Muscle layer of colon (tissue), 2 donors: ENCODE measurements at regions not wholly inside any gene's neighbourhood (a gene's known extent, or its start where the extent isn't known, plus 50 kb on each side); places are given as distances from the start of the nearest gene placed in this dataset.

Experiments used
- H3K27ac ChIP-seq: one replicate; pipeline ENCODE4 v1.7.0; 2013; ENCODE audit warnings: low read depth, mild to moderate bottlenecking, low read length, moderate library complexity
- H3K27me3 ChIP-seq, 2 donors: one replicate each; pipeline ENCODE4 v1.7.0; 2013; ENCODE audit warnings: low read length in 2 of 2, mild to moderate bottlenecking in 2 of 2; ENCODE audit not compliant: insufficient read depth in 2 of 2, control insufficient read depth in 1 of 2
- H3K36me3 ChIP-seq: one replicate; pipeline ENCODE4 v1.7.0; 2013; ENCODE audit warnings: mild to moderate bottlenecking, low read length; ENCODE audit not compliant: insufficient read depth
- H3K4me1 ChIP-seq: one replicate; pipeline ENCODE4 v1.7.0; 2013; ENCODE audit warnings: mild to moderate bottlenecking, low read length; ENCODE audit not compliant: insufficient read depth
- H3K4me3 ChIP-seq, 2 donors: one replicate each; pipeline ENCODE4 v1.7.0; 2013; ENCODE audit warnings: low read length in 2 of 2, low read depth in 1 of 2, mild to moderate bottlenecking in 1 of 2, moderate library complexity in 1 of 2
- H3K9ac ChIP-seq: one replicate; pipeline ENCODE4 v1.7.0; 2013; ENCODE audit warnings: low read length
- H3K9me3 ChIP-seq: one replicate; pipeline ENCODE4 v1.7.0; 2013; ENCODE audit warnings: mild to moderate bottlenecking, low read length
- donor health status: abdominal sarcoma.
- donor health status: Adenocarcinoma of cecum.

DNA sequence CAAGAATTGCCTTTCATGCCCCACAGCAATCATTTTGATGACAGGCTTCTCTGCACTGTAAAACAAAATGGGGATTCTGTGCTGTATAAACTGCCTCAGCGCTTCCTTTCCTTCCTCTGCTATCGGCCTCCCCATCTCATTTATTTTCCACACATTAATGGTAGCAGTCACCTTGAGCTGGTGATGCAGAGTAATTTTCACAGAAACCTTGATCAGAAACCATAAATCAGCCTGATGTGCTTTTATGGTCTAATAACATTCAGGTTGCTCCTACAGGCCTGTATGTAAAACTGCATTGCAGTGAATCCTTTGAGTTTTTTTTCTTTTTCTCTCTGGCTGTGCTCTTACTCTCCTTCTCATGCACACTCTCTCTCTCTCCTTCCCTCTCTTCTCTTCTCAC, 578.4 kb upstream of the STXBP6 start:
- H3K4me1 ChIP-seq, result no peaks in the 10 kb centered on the region
- H3K27ac ChIP-seq, result no peak overlapping the region
- H3K4me3 ChIP-seq, result no peak overlapping the region
- no peak overlapping the region for H3K9ac ChIP-seq
- no peaks in the 10 kb centered on the region for H3K27me3 ChIP-seq
- H3K9me3 ChIP-seq, result no peaks in the 10 kb centered on the region
- no peaks in the 10 kb centered on the region for H3K36me3 ChIP-seq

DNA sequence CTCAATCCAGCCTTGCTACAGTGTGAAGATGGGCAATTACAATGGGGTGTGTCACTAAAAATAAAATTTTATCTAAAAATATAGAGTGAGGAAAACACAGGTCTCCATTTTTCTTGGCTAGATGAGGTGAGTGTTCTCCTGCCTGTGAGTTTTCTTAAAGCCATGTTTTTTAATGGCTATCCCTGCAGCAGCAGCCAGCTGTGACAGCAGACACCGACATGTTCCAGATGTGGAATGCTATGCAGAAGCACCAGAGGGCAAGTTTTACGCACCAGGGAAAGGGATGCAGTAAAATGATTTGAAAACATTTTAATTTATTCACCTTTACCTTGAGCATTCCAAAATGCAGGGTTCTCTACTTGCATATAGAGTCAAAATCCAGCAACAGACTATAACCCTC, 577.0 kb upstream of the STXBP6 start:
- no peaks in the 10 kb centered on the region for H3K27me3 ChIP-seq
- H3K36me3 ChIP-seq, result no peaks in the 10 kb centered on the region
- no peaks in the 10 kb centered on the region for H3K4me1 ChIP-seq
- H3K4me3 ChIP-seq, result no peak overlapping the region
- no peaks in the 10 kb centered on the region for H3K9me3 ChIP-seq
- H3K27ac ChIP-seq, result no peak overlapping the region
- no peak overlapping the region for H3K9ac ChIP-seq

DNA sequence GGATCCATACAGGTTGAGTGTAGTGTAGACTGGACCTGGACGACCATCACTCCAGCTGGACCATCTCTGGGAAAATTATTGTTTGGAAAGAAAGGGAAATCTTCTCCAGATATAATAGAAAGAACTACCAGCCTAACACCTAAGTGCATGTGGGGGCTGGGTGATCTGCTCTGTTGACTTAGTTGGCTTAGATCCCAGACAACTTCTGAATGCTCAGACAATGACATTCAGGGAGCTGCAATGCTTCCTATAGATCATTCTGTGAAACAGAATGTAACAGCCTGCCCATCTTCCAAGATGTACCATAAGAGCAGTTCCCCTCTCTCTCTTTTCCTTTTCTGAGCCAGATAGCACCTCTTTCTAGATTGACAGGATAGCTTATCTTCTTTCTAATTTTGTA, 572.8 kb upstream of the STXBP6 start:
- Histone ChIP-seq H3K4me3 (no peak overlapping the region), H3K27ac (no peak overlapping the region), H3K4me1 (no peaks in the 10 kb centered on the region), H3K9me3 (no peaks in the 10 kb centered on the region), H3K9ac (no peak overlapping the region), H3K27me3 (no peaks in the 10 kb centered on the region), H3K36me3 (no peaks in the 10 kb centered on the region)

DNA sequence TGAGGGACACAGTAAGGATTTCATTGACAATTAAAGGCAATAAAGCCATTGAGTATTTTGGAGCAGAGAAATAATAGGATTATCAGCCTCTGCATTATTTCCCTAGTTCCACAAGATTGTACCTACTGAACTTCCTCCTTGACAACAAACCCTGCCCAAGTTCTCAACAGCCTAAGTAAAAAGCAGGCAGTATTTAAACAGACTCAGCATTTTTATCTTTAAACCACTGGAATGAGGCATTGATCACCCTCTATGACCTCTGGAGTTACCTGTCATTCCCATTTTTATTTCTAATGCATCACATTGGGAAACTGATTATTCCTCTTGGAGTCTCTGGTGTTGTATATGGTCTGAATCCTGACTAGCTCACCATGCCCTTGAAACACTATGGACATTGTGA, 570.6 kb upstream of the STXBP6 start:
- no peaks in the 10 kb centered on the region for H3K36me3 ChIP-seq
- H3K27ac ChIP-seq, result no peak overlapping the region
- H3K9me3 ChIP-seq, result peaks cover 6% of the 10 kb centered on the region
- no peak overlapping the region for H3K4me3 ChIP-seq
- no peaks in the 10 kb centered on the region for H3K27me3 ChIP-seq
- no peak overlapping the region for H3K9ac ChIP-seq
- H3K4me1 ChIP-seq, result no peaks in the 10 kb centered on the region

DNA sequence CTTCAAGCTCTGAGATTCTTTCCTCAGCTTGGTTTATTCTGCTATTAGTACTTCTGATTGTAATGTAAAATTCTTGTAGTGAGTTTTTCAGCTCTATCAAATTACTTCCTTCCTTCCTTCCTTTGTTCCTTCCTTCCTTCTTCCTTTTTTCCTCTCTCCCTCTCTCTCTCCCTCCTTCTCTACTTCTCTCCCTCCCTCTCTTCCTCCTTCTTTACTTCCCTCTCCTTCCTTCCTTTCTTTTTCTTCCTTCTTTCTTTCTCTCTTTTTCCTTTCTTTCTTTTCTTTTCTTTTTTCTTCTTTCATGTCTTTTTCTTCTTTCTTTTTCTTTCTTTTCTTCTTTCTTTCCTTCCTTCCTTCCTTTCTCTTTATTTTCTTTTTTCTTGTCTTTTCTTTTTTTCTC, 565.2 kb upstream of the STXBP6 start:
- Histone ChIP-seq H3K4me1 (no peaks in the 10 kb centered on the region), H3K27me3 (no peaks in the 10 kb centered on the region), H3K9ac (no peak overlapping the region), H3K27ac (no peak overlapping the region), H3K9me3 (peaks cover 6% of the 10 kb centered on the region), H3K36me3 (no peaks in the 10 kb centered on the region), H3K4me3 (no peak overlapping the region)

- H3K36me3 ChIP-seq, result no peaks in the 10 kb centered on the region
- H3K9me3 ChIP-seq, result no peaks in the 10 kb centered on the region
- no peaks in the 10 kb centered on the region for H3K4me1 ChIP-seq
- H3K27ac ChIP-seq, result no peak overlapping the region
- no peak overlapping the region for H3K9ac ChIP-seq
- no peak overlapping the region for H3K4me3 ChIP-seq
- no peaks in the 10 kb centered on the region for H3K27me3 ChIP-seq
Observed at GRCh38 chr14:25607192-25607591, 557.2 kb upstream of the STXBP6 start.

GRCh38 chr14:25602106-25602505, 552.2 kb upstream of the STXBP6 start:
- H3K4me3 ChIP-seq, result no peak overlapping the region
- no peak overlapping the region for H3K27ac ChIP-seq
- H3K9me3 ChIP-seq, result no peaks in the 10 kb centered on the region
- H3K4me1 ChIP-seq, result no peaks in the 10 kb centered on the region
- H3K36me3 ChIP-seq, result no peaks in the 10 kb centered on the region
- H3K27me3 ChIP-seq, result no peaks in the 10 kb centered on the region
- H3K9ac ChIP-seq, result no peak overlapping the region

DNA sequence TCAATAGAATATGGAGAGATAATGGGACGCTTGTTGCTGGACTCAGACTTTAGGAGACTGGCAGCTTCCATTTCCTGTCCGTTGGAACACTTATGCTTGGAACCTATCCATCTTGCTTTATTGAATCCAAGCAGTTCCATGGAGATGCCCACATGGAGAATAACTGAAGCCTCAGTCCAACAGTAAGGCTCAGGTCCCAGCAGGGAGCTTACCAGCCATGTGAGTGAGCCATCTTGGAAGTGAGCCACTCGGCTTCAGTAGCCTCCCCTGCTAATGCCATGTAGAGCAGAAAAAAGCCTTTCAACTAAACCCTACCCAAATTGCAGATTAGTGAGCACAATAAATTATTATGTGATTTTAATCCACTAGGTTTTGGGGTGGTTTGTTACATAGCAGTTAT, 538.8 kb upstream of the STXBP6 start:
- Histone ChIP-seq H3K27ac (no peak overlapping the region), H3K4me3 (no peak overlapping the region), H3K4me1 (no peaks in the 10 kb centered on the region), H3K36me3 (no peaks in the 10 kb centered on the region), H3K9ac (no peak overlapping the region), H3K9me3 (no peaks in the 10 kb centered on the region), H3K27me3 (no peaks in the 10 kb centered on the region)

DNA sequence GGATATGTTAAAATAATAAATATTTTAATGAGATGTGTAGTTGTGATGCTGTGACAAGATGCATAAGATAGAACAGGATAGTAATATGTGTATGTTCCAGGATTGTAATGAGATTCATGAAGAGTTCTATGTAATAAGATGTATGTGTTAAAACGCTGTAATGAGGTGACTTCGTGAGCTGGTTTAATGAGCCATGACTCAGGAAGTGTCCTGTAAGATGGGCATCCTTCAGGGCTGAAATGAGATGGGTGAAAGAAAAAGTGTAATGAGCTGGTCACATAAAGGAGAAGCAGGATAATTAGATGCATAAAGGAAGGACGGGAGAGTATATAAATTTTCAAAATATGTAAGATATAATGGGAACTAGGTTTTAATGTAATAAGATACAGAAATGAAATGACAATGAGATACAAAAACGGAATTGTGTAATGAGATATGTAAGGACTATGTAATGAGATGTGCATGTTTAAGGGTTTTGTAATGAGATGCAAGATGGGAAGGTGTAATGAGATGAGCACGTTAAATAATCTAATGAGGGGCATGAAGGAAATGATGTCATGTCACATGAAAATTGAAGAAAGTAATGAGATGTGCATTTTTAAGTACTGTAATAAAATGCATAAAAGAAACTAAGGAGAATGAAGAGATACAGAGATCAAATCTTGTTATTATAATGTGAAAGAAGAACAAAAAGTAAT, 524.8 kb upstream of the STXBP6 start:
- H3K9me3 ChIP-seq, result no peaks in the 10 kb centered on the region
- H3K9ac ChIP-seq, result no peak overlapping the region
- no peaks in the 10 kb centered on the region for H3K4me1 ChIP-seq
- H3K27me3 ChIP-seq, result no peaks in the 10 kb centered on the region
- H3K36me3 ChIP-seq, result no peaks in the 10 kb centered on the region
- no peak overlapping the region for H3K27ac ChIP-seq
- no peak overlapping the region for H3K4me3 ChIP-seq

DNA sequence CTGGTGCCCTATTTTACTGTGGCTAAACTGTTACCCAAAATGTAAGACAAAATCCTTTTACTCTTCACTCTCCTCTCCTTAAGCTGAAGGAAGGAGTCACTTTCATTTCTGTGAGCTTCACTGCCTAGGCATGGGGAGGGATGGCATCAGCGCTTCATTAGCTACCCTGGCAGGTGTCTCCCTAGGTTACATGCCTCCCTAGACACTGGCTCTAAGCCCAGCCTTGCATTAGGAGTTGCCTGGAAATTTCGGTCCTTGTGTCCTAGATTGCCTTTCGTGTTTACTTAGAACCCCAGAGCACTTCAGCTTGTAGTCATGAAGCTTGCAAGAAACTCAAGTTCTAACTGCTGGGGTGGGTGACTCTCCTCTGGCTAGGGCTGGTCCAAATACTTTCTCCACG, 520.5 kb upstream of the STXBP6 start:
- Histone ChIP-seq H3K4me1 (no peaks in the 10 kb centered on the region), H3K4me3 (no peak overlapping the region), H3K36me3 (no peaks in the 10 kb centered on the region), H3K9ac (no peak overlapping the region), H3K27ac (no peak overlapping the region), H3K9me3 (no peaks in the 10 kb centered on the region), H3K27me3 (no peaks in the 10 kb centered on the region)

DNA sequence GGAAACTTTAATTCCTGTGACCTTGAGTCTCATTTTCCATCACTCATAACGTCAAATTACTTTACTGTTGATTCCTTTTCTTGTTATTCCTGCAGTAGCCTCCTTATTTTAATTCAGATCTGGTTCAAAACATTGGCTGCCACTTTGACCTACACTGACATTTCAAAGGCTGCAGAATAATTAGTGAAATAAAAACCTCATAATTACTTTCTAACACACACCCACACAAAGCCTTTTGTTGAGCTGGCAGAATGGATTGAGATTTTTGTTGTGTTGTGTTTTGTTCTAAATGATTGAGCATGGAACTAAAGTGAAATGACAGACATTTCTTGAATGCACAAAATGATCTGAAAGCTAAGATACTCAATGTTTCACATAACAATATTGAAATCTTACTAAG, 507.5 kb upstream of the STXBP6 start:
- Histone ChIP-seq H3K9me3 (no peaks in the 10 kb centered on the region), H3K4me3 (no peak overlapping the region), H3K9ac (no peak overlapping the region), H3K27ac (no peak overlapping the region), H3K36me3 (no peaks in the 10 kb centered on the region), H3K4me1 (no peaks in the 10 kb centered on the region), H3K27me3 (no peaks in the 10 kb centered on the region)

GRCh38 chr14:25552826-25553225, 502.9 kb upstream of the STXBP6 start:
- Histone ChIP-seq H3K9ac (no peak overlapping the region), H3K9me3 (no peaks in the 10 kb centered on the region), H3K27ac (no peak overlapping the region), H3K4me1 (no peaks in the 10 kb centered on the region), H3K27me3 (no peaks in the 10 kb centered on the region), H3K4me3 (no peak overlapping the region), H3K36me3 (no peaks in the 10 kb centered on the region)
